ENCODE measurements at regions not wholly inside any gene's neighbourhood (a gene's known extent, or its start where the extent isn't known, plus 50 kb on each side); places are given as distances from the start of the nearest gene placed in this dataset.

GRCh38 chr1:229889031-229889517, 178.0 kb upstream of the GALNT2 start:
- H3K4me2 ChIP-seq (ENCODE audit: low read length) = no peak overlapping the region
- H3F3A ChIP-seq (ENCODE audit: insufficient read depth, low read length, poor library complexity, severe bottlenecking) = no peaks in the 10 kb centered on the region
- H3K9me3 ChIP-seq (ENCODE audit: low read length) = no peaks in the 10 kb centered on the region
- H3K27me3 ChIP-seq (ENCODE audit: insufficient read depth, low read depth, low read length) = no peaks in the 10 kb centered on the region
- H3K79me2 ChIP-seq (replicated peaks; ENCODE audit: insufficient read depth, low read length) = no peaks in the 10 kb centered on the region
- H3K4me3 ChIP-seq (ENCODE audit: low read length) = no peak overlapping the region
- no peaks in the 10 kb centered on the region for H3K9me2 ChIP-seq (ENCODE audit: insufficient read depth, low read length)
- no peak overlapping the region for H2AFZ ChIP-seq (ENCODE audit: low read depth, low read length)
- no peak overlapping the region for H3K27ac ChIP-seq (ENCODE audit: low read length)
- no peaks in the 10 kb centered on the region for H3K36me3 ChIP-seq (ENCODE audit: insufficient read depth, low read length)
- H4K20me1 ChIP-seq (ENCODE audit: insufficient read depth) = no peaks in the 10 kb centered on the region
- TF ChIP-seq EP300 (conservative IDR thresholded peaks at IDR 0.05; ENCODE audit: poor library complexity, severe bottlenecking) (no peak), RAD21 (conservative IDR thresholded peaks at IDR 0.05) (no peak), CTCF (IDR thresholded peaks at IDR 0.05; ENCODE audit: poor library complexity, severe bottlenecking) (no peak), EZH2 (IDR thresholded peaks at IDR 0.05; ENCODE audit: borderline replicate concordance, insufficient read depth, low read length, poor library complexity, severe bottlenecking) (no peak), MXI1 (conservative IDR thresholded peaks at IDR 0.05; ENCODE audit: poor library complexity, severe bottlenecking) (no peak), REST (IDR thresholded peaks at IDR 0.05; ENCODE audit: borderline replicate concordance) (no peak), POLR2AphosphoS5 (IDR thresholded peaks at IDR 0.05) (no peak), SMC3 (conservative IDR thresholded peaks at IDR 0.05; ENCODE audit: poor library complexity) (no peak), TAF1 (IDR thresholded peaks at IDR 0.05; ENCODE audit: low read depth) (no peak)
- no peak overlapping the region for H3K9ac ChIP-seq (ENCODE audit: low read length)

- no peaks in the 10 kb centered on the region for H3K9me2 ChIP-seq (ENCODE audit: insufficient read depth, low read length)
- H3K27me3 ChIP-seq (ENCODE audit: insufficient read depth, low read depth, low read length) = no peaks in the 10 kb centered on the region
- H3K79me2 ChIP-seq (replicated peaks; ENCODE audit: insufficient read depth, low read length) = no peaks in the 10 kb centered on the region
- no peaks in the 10 kb centered on the region for H4K20me1 ChIP-seq (ENCODE audit: insufficient read depth)
- no peaks in the 10 kb centered on the region for H3K9me3 ChIP-seq (ENCODE audit: low read length)
- no peaks in the 10 kb centered on the region for H3K36me3 ChIP-seq (ENCODE audit: insufficient read depth, low read length)
- TF ChIP-seq TAF1 (IDR thresholded peaks at IDR 0.05; ENCODE audit: low read depth) (no peak), REST (IDR thresholded peaks at IDR 0.05; ENCODE audit: borderline replicate concordance) (no peak), EP300 (conservative IDR thresholded peaks at IDR 0.05; ENCODE audit: poor library complexity, severe bottlenecking) (no peak), CTCF (IDR thresholded peaks at IDR 0.05; ENCODE audit: poor library complexity, severe bottlenecking) (no peak), POLR2AphosphoS5 (IDR thresholded peaks at IDR 0.05) (no peak), EZH2 (IDR thresholded peaks at IDR 0.05; ENCODE audit: borderline replicate concordance, insufficient read depth, low read length, poor library complexity, severe bottlenecking) (no peak)
- H3K9ac ChIP-seq (ENCODE audit: low read length) = no peak overlapping the region
- no peak overlapping the region for H3K27ac ChIP-seq (ENCODE audit: low read length)
- H3F3A ChIP-seq (ENCODE audit: insufficient read depth, low read length, poor library complexity, severe bottlenecking) = no peaks in the 10 kb centered on the region
- no peak overlapping the region for H2AFZ ChIP-seq (ENCODE audit: low read depth, low read length)
- H3K4me2 ChIP-seq (ENCODE audit: low read length) = no peak overlapping the region
- H3K4me3 ChIP-seq (ENCODE audit: low read length) = no peak overlapping the region
Measured at GRCh38 chr1:229891227-229891626, 175.8 kb upstream of the GALNT2 start.
